ENCODE measurements at regions not wholly inside any gene's neighbourhood (a gene's known extent, or its start where the extent isn't known, plus 50 kb on each side); places are given as distances from the start of the nearest gene placed in this dataset.
"Not testable (repeated sequence)": the region's sequence is repeated elsewhere in the genome, so short reads cannot be mapped to it uniquely, and the experiment has no call there.

DNA sequence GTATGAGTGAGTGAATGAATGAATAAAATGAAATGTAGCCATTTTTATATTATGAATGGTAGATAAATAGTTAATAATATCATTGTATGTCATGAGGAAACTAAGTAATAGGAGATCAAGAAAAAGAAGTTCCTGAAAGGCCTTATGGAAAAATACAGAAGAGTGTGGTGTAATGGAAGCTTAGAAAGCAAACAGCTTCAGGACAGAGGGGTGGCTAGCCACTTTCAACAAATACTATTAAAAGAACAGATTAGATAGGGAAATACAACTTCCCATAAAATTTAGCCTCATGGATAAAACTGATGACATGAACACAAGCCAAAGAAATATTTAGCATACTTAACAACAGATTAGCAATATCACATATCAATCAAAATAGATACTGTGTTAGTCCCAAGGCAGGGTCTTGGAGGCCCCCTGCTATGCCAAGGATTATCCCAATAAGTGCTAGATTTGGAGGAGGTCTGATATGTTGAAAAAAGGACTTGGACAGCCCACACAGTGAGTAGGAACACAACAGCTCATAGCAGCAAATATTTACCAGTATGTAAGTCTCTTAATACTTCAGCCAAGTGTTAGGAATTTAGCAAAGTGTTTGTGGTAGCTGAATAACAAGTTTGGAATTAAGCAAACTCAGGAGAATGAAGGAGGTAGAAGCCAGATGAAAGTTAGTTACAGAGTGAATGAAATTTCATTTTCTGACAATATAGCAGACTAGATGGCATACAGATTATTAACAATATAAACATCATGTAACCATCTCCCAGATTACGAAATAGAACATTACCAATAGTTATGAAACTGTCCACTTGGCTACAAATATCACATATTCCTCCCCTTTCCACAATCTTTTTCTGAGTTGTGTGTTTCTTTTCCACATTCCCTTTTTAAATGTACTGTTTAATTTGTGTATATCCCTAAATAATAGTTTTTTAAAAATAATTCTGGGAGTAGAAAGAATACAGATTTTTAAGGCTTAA, 1632.0 kb downstream of the PCDH9 start:
- DNase-seq (ENCODE audit: low spot score): no peak

DNA sequence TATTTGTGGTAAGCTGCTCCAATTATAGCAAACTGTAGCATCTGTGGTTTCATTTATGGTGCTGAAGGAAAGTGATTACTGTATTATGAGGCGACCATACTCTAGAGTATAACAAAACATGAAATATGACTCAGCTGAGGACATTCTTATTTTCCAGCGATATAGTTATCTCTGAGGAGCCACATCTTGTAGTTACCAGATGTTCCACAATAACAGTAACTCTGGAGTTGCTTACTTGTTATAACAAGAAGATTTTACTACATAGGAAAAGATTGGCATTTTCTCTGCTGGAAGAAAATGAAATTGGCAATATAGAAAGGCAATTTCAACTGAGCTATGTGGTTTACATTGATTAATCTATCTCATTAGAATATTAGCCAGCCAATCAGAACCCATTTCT, 1634.2 kb downstream of the PCDH9 start:
- no peak for DNase-seq (ENCODE audit: low spot score)

DNA sequence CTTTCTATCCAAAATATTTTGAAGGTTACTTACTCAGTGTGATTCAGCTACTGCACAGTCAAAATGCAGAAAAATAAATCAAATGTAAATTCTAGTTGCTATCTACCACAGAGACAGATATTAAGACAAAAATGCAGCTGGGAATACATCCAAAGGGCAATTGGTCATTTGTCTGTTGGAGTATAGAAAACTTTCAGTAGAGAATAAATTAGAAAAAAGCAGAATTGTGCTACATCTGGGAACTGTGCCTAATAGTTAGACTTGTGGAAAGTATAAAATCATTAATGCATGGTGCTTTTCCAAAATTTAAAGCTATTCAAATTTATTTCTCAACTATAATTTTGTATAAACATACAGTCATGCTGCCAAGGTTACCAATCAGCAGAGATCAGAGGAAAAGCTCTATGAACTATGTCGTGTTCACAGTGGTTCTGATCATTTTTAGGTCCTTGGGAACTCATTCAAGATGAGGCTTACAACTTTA, 1635.8 kb downstream of the PCDH9 start:
- no peak for DNase-seq (ENCODE audit: low spot score)

DNA sequence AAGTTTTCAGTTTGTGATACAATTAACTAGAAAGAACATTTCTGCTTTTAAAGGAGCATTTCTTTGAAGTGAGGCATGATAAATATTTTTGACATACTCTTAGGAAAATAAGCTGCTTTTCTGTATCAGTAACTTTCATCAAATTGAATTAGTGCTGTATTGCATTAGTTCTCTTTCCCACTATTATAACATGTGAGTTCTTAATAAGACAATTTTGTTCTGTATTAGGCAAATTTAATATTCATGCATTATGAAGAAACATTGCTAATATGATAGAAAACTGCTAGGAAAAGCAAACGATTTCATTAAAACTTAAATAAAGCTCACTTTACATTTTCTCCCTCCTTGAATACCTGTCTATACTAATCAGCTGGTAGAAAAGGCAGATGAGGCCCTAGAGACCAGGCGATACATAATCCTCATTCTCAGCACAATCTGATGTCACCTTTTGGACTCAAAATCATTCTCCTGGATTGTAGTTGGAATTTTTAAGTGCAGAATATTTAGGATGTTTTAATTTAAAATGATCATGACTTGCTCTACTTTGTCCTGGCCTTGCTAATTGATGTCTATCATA, 1636.8 kb downstream of the PCDH9 start:
- DNase-seq (ENCODE audit: low spot score): no peak

DNA sequence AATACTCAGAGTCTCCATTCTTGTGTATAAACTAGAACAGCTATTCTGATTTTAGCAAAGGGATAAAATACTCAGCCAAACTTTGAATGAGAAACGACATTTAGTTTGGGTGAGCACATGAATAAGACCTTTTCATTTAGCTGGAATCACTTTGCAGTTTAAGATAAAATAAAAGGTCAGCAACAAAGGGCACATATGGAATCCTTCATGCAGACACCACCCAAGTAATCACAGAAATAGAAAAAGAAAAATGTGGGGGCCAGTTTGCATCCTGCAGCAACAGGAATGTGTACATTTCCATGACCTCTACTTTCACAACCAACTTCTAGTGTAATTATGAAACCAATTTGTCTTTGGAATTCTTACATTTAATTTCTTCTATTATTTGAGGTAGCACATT, 1637.4 kb downstream of the PCDH9 start:
- no peak for DNase-seq (ENCODE audit: low spot score)

DNA sequence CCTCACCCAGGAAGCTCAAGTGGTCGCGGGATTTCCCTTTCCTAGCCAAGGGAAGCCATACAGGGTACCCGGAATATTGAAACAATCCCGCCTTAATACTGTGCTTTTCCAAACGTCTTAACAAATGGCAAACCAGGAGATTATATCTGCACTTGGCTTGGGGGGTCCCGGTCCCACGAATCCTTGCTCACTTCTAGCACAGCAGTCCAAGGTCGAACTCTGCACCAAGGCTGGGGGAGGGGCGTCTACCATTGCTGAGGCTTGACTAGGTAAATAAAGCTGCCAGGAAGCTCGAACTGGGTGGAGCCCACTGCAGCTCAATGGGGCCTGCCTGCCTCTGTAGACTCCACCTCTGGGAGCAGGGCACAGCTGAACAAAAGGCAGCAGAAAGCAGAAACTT, 1644.8 kb downstream of the PCDH9 start:
- no peak for DNase-seq (ENCODE audit: low spot score)

DNA sequence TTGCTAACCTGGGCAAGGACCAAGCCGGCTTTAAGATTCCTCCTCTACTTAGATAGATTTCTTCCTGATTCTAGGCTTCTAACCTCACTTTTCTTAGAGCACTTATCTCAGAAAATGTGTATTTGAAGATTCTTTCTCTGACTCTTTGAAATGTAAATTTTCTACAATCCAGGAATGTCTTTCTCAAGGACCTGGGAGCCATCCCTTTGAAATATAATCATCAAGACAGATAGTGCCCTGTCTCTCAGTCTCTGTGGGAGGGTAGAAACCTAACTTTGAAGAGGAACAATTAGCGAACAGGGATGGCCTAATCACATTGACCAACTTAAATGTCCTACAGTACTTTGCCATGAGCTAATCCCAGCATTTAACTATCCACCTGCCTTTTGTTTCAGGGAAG, 1646.0 kb downstream of the PCDH9 start:
- DNase-seq (ENCODE audit: low spot score): no peak

DNA sequence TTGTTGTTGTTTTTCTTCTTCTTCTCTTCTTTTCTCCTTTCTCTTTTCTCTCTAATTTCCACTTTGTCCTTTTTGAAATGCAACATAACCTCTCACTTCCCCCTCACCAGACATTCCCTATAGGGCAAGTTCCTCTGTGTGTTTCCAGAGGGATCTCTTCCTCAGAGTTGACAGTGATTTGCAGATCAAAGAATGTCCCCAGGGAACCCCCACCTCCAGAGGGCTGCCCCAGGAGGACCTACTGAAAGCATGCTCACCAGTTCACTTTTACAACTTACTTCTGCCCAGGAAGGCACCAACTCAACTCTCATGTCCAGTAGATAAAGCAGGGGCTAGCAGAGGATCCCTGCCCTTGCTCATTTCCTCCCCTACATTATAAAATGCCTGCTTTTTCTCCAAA, 1648.0 kb downstream of the PCDH9 start:
- DNase-seq (ENCODE audit: low spot score): no peak

DNA sequence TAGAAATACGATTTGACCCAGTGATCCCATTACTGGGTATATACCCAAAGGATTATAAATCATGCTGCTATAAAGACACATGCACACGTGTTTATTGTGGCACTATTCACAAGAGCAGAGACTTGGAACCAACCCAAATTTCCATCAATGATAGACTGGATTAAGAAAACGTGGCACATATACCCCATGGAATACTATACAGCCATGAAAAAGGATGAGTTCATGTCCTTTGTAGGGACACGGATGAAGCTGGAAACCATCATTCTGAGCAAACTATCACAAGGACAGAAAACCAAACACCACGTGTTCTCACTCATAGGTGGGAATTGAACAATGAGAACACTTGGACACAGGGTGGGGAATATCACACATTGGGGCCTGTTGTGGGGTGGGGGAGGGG, 1665.6 kb downstream of the PCDH9 start:
- DNase-seq (ENCODE audit: low spot score): not testable (repeated sequence)

DNA sequence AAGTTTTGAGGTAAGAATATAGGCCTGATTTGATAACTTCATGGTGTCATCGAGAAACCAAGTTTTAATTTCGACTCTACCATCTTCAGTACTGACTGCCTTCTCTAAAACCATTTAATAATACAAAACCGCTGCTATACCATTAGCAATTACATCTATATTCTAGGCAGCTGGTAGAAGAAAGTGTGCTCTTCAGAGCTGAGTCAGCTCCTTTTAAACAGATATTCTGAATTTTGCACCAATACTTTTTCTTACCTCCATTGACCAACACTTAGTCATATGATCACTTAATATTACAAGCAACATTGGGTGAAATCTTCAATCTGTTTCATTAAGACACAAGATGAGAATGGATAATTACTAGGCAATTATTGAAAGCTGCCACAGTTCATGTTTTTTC, 1667.8 kb downstream of the PCDH9 start:
- no peak for DNase-seq (ENCODE audit: low spot score)

DNA sequence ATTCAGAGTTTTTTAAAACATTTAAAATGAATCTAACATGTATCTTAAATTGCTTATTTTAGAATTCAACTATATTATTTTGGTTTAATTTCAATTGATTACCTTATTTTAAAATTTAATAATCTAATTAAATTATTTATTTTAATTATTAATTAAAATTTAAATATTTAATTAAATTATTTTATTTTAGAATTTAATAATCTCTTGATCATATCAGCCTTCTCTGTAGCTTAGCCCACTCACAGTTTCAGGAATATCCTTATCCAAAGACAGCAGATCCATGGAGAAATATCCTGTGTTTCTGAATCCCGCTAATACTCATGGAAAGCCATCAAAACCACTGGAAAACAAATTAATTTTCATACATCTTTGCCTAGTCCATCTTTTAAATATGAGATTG, 1669.2 kb downstream of the PCDH9 start:
- no peak for DNase-seq (ENCODE audit: low spot score)

DNA sequence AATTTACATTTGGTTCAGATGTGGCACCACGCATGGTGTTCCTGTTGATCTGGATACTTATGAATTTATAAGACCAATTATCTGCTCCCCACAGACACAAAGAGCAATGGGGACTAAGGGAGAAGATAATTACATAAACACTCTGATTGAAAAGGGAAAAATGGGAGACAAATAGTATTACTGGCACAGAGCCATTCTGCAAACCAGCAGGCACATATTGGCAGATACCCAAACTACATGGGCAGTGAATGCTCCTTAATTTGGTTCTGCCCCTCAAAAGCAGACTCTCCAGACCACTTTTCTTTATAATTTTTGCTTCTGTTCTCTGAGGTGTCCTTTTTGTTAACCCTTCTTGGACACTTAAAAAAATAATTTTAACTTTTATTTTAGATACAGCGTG, 1674.2 kb downstream of the PCDH9 start:
- DNase-seq (ENCODE audit: low spot score): no peak

DNA sequence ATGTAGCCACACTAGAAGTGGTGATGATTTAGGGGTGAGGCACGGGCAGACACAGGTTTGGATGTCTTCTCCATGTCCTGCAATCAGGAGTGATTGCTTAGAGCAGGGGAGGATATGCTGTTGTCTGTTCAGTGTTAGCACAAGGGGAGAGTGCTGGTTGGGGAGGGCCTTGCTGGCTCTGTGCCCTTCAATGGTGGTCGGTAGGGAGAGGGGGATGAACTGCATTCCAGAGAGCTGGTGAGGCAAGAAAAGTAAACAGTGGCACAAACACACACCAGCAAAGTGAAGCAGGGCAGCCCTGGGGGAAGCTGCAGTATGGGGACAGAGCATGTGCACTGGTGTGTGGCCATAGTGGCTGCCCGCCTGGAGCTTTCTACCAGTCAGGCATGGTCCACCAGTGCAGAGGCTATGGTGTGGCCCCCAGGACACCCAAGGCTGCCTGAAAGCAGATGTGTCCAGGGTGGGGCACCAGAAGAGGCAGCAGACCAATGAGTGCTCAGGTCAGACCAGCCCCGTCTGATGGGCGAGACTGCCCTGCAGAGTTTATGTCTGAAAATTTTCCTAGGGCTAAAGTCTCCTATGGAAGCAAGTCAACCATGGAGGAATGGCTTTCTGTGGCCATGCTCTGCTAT, 1676.9 kb downstream of the PCDH9 start:
- no peak for DNase-seq (ENCODE audit: low spot score)

DNA sequence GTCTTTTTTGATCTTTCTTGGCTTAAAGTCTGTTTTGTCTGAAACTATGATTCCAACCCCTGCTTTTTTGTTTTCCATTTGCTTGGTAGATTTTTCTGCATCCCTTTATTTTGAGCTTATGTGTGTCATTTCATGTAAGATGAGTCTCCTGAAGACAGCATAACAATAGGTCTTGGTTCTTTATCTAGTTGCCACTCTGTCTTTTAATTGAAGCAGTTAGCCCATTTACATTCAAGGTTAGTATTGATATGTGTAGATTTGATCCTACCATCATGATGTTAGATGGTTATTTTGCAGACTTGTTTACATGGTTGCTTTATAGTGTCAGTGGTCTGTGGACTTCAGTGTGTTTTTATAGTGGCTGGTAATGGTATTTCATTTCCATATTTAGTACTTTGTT, 1678.9 kb downstream of the PCDH9 start:
- no peak for DNase-seq (ENCODE audit: low spot score)

DNA sequence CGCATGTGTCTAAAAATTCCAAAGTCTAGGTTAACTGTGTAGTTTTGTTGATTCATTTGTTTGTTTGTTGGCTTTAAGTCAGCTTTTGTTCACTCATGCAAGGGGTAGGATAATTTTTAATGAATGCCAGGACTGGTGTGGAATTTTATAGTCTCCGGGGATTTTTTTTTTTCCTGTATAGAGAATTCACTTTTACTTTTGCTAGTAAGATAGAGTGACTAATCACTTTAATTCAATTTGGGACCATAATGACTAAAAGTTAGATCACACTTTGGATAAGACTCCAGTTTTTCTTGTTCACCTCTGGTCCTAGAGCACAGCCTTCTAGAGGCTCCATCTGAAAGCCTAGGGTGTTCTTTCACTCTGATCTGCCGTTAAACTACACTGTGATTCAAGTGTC, 1690.0 kb downstream of the PCDH9 start:
- peak; percentile 3 for DNase-seq (ENCODE audit: low spot score)

DNA sequence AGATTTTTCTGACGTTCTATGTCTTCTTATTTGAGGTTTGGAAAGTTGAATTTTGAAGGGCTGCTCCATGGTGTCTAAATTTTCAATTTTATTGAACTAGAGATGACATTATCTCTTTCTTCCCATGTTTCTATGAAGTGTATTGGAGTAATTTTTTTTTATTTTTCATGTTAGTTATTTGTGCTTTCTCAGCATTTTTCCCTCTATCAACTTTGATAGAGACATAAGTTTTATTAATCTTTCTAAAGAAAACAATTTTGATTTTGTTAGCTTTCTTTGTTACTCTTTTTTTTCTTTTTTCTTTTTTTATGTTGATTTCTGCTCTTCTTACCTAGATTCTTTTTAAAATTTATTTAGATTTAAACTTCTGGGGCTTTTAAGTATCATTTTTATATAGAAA, 1694.8 kb downstream of the PCDH9 start:
- DNase-seq (ENCODE audit: low spot score): no peak

DNA sequence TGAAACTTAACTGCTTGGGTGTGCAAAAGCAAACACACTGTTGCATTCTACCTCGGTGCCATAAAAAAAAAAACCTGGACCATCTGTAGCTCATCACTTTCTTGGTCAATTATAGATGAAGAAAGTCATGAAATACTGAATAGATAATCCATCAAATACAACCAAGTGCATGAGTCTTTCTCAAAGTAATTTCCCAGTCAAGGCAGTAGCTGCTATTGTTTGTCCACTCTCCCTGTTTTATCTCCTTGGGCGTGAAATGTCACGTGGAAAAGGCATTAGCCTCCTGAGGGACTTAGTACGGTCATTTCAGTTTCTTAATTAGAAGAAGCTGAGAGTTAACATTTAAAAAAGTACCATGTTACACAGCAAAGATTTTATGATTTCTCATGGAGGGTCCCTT, 1697.9 kb downstream of the PCDH9 start:
- no peak for DNase-seq (ENCODE audit: low spot score)

DNA sequence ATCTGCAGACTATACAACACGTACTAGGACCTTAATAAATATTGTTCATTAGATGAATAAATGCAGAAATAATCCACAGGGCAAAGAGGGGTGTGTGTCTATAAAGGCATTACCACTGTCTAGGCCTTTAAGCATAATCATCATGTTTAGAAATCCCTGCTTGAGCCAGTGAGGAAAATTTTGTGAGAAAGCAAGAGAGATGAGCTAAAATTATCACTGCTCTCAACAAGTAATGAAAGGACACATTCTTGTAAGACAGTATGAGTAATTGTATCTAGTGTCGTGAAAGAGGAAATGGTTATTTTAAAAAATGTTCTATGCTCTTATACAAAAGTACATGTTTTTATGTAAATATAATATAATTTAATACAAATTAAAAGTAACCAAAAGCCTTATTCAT, 1699.4 kb downstream of the PCDH9 start:
- DNase-seq (ENCODE audit: low spot score): peak; percentile 18

DNA sequence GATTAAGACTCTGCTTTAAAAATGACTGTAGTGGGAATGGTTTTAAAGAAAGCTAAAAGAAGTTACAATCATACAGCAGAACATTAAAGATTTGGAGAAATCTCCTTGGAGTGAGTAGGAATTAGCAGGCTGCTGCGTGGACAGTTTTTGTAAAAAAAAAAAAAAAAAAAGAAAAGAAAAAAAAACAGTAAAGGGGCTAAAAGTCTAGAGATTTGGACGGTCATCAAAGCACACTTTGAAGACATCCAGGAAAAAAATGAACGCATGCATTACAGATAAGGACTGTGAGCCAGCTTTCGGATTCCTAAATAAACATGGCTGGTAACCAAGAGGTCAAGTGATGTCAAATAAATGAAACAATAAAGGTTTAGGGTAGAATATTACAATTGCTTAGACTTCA, 1700.6 kb downstream of the PCDH9 start:
- DNase-seq (ENCODE audit: low spot score): no peak

DNA sequence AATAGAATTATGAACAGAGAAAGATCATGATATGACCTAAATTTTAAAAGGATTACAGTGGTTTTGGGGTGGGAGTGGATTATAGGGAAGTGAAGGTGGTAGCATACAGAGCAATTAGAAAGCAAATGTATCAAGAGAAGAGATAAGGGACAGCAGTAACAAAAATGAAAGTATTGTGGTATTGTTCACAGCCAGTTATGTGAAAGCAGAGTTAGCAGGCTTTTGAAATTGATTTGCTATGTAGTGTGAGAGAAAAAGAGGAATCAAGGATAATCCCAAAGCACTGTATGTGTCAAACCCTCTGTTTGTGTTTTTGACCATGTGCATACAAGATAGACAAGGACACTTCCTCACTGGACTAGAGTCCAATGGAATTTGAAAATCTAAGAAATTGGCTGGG, 1721.4 kb downstream of the PCDH9 start:
- DNase-seq (ENCODE audit: low spot score): no peak

DNA sequence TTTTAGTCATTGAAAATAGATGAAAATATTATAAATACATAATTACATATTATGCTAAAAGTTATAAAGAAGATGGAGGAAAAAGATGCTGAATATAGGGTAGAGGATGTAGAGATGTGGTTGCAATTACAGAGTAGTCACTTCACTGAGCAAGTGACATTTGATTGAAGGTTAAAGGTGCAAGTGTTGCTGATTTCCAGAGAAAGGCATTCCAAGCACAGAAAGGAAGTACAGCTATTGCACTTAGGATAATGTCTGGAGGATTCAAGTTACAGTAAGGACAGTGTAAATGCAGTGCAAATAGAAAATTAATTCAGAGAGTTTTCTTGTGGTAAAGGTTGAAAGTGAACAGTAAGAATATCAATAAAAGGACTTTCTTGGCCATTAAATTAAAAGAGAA, 1721.8 kb downstream of the PCDH9 start:
- no peak for DNase-seq (ENCODE audit: low spot score)

DNA sequence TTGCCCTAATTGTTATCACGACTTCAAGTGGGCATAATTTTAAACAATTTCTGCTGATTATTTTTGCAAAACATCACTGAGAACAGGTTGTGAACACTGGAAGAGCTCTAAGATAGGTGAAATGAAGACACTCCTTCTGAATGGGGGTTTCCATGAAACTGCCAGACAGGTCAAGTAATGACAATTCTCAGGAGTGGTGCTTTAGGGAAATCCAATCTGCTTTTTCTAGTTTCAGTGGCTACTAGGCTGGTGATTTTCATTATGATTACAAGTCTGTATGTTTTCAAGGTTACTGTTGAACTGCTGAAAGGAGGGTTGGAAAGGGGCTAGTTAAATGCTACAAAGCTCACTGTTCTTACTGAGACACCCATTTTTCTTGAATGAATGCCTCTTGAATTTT, 1724.2 kb downstream of the PCDH9 start:
- DNase-seq (ENCODE audit: low spot score): no peak

DNA sequence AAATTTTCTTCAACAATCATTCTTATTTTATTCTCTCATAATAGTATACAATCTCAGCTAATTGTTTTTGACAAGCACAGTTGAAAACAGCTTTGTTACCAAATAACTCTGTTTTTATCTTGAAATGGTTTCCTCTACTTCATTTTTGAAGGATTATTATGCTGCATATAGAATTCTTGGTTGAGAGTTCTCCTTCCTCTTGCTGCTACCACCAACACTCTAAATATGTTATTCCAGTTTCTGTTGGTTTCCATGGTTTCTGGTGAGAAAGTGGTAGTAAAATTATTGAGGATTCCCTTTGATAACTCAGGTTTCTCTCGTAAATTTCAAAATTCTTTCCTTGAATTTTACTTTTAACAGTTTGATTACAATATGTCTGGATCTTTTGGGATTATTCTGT, 1725.9 kb downstream of the PCDH9 start:
- DNase-seq (ENCODE audit: low spot score): no peak

All from COLO829 (cell line).